ENCODE measurements at regions not wholly inside any gene's neighbourhood (a gene's known extent, or its start where the extent isn't known, plus 50 kb on each side); places are given as distances from the start of the nearest gene placed in this dataset.

DNA sequence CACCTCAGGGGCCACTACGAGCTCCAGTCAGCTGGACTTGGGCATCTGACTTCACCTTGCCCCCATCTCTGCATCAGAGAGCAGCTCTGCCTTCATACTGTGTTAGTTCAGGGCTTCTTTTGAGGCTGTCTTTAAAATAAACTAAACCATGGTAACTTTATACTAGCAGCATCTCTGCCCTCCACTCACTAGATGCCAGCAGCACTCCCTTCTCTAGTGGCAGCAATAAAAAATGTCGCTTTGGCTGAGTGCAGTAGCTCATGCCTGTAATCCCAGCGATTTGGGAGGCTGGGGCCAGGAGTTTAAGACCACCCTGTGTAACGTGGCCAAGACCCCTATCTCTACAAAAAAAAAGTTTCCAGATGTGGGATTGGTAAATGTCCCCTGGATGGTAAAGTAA lies 584.4 kb downstream of the INHBA start:
- no peak for DNase-seq

DNA sequence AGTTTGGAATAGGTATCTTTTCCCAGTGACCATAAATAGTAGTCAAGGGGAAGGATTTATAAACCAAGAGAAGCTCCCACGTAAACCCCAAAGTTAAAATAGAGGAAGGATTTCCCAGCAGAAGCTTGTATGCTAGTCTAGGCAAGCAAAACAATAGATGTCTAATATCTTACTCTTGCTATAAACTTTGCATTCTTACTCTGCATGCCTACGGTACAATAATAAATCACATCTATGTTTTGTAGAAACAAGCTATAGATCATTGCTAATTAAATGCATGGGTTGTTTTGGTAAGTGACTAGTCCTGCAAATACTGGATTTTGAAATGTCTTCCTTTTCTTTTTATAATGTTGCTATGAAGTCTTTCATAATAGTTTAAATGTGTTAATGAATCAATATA lies 585.5 kb downstream of the INHBA start:
- no peak for DNase-seq

DNA sequence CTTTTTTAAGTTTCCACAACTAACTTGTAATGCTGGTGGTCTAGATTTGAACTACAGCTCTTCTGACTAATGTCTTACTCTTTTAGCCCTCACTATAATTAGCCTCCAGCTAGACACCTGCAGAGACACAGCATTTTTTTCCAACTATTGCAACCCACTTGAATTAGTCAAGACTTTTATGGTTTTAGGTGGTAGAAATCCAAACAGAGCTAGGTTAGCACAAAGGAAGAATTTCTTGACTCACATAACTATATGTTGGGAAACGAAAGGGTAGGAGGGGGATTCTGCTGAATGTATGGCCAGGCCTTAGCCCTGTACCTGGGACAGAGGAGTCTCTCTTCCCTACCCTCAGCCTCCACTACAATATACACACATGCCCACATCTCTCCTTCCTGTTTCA lies 586.1 kb downstream of the INHBA start:
- DNase-seq = no peak

DNA sequence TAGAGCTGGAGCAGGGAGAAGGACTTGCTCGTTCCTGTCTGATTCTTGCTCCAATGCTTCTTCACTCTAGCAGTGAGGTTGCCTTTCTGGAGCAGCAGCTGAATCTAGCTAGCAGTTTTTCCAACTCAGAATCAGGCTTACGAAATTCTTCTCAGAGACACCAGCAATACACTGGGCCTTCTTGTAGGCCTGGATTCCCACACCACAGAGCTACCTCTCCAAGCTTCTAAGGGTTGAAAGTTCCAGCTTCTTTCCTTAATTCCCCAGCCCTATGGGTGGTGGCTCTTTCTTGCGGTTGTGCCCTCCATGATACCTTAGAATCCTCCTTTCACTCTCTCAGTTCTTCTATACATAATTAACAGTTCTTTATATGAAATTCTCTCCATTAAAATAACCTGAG lies 586.6 kb downstream of the INHBA start:
- no peak for DNase-seq

DNA sequence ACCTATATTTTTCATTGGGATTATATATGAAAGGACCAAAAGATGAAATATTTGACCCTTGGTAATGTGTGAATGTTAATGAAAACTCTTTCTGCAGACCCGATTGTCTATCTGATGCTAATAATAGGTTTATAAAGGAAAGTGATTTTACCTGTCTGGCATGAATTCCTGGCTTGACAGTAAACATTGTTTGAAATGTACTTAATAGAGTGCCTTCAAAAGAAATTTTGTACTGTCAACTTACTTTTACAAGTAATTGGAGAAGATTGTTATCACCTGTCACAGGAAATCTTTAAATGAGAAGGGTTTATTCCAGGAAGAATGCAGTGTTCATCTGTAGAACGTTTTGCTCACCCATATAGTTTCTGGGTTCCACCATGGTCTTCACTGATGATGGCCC lies 588.2 kb downstream of the INHBA start:
- no peak for DNase-seq

DNA sequence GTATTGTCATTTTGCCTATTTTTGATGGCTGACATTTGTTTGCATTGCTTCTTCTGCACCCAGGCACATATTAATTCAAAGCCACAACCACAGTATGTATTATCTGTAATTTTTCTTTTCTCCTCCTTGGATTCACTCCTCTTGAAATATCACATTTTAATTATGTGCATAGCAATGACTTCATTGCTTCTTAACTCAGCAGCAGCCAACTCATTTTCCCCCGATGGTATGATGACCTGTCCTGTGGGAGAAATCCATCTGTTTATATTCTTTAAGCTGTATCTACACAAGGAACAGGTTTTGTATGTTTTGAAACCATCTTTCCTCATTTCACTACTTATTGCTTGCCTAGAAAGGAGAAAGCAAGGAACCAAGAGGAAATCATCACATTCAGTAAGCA lies 588.8 kb downstream of the INHBA start:
- no peak for DNase-seq

DNA sequence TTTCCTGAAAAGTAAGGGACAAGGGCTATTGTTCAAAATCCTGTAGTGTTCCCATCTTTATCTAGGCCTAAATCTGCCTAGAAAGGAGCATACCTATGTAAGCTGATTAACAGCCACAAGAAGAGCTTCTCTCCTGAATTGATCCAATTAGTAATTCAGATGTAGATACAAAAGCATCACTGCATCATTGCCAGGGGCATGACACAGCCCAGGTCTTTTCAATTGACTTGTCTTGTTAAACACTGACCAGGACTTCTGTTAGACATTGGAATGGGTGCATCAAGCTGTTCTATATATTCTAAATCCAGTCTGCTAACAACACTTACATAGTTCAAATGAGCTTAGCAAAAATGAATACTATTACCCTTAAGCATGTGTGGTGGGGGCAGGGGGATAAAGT lies 589.2 kb downstream of the INHBA start:
- DNase-seq = no peak

DNA sequence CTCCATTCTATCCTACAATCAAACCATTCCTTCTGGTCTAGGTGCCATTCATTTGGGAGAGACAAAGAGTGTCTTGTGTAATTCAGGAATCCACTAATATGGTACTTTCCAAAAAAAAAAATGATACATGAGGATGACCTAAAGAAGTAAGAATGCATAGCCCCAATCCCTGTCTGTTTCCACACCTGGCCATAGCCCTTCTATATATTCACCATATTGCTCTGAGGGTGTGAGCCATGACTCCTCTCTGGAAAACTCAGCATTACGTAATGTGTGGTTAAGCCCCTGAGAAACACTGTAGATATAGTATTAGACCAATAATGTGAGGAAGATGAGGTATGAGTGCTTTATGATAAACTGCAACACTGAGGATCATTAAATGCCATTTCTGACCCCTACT lies 592.7 kb downstream of the INHBA start:
- no peak for DNase-seq

DNA sequence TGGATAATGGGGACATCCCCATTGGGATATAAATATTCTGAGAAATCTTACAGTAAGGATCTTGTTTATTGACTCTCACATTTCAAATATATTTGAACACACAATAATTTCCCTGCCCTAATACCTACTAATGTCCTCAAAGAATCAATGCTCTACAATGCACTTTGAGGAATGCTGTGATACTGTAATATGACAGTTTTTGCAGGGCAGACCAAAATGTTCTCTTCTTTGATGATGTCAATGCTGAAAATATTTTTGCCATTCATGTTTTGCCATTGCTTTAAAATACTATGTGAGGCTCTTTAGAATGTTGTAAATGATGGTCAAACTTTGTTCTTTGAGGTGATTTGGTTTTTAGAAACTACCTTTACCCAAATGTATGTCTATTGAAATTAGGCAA lies 594.1 kb downstream of the INHBA start:
- no peak for DNase-seq

DNA sequence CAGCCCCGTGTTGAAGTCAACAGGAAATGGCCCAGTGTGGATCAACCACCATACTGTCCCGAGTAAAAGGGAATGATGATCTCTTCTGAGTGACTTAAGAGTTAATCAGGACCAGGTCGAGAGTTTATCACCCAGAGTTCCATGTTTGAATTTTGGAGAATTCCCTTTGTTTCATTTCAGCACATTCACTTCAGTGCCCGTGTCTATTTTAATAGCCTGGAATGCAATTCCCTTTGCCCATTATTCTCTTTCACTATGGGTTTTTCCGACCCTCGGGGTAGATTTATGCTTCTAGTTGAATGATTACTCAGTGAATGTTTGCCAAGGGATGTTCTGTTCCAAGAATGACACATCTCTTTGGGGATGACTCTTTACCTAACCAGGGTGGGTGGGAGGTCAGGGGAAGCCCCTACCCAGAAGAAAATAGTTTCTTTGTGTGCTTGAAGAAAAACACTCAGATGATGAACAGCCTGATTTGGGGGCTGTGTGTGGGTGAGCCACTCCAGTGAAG lies 594.9 kb downstream of the INHBA start:
- DNase-seq = no peak

DNA sequence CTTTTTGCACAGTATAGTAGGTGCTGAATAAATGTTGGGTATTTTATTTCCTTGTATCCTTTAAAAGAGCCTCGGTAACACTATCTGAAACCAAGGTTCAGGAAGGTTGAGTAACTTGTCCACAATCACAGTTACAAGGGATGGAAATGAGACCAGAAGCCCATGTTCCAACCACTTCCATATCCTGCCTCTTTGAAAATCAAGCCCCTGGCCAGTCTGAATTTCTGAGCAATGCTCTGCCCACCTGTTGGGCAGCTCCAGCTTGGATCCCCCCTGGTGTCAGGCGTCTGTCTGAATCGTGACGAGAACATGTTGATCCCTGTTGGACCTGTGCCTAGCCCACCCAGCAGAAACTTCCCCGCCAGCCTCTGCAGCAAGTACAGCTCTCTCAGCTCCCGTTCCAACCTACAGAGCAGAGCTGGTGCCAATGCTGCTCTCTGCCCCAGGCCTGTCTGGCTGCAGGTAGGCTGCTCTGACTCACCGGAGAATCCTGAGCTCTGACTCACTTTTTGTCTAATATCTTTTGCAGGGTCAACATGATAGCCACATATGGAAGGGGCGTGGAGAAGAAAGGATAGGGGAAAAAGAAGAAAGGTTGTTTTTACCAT lies 595.5 kb downstream of the INHBA start:
- no peak for DNase-seq

DNA sequence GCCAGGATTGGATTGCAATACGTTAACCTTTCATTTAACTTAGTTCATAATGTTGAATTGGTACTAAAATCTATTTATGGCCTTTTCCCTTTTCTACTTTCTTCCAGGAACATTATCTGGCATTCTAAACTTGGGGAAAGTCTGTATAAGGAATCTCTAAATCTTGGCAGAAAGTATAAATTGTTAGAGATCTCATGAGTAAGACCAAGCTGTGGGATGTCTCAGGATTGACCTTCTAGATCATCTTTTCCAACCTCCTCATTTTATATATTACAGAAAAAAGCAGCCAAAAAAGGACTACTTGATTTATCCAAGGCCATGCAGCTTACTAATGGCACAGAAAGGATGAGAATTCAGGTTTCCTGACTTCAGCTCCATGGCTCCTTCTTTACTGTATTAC lies 598.3 kb downstream of the INHBA start:
- DNase-seq = no peak

DNA sequence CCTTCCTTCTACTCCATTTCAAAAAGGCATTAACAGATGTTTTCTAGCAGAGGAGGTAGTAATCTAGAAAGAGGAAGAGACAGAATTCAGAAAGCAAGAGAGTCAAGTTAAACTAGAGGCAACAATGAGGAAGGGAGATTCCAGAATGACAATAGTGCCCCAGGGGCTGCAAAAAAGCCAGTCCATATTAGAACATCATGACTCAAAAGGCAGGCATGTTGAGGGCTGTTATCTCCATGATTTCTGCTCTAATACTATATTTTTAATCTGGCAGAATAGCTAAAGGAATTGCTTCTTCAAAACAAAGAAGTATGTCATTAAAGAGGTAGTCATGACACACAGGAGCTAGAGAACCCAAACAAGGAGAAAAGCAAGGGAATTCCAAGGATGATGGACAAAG lies 599.6 kb downstream of the INHBA start:
- DNase-seq = no peak

DNA sequence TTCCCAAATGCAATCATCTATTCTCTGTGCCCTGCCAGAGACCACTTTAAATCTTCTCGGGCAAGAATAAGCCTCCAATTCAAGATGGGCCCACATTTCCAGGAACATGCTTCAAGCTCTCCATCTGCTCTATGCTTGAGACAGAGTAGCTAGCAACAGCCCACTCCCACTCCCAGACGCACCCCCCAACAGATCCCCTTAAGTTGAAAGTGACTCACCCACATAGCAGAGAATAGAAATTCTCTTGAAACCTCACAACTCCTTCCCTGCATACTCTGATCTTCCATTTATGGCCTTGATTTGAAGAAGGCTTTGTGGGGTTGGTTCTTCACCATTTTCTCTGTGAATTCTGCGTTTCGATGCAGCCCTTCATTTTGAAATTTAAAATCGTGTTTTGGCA lies 604.0 kb downstream of the INHBA start:
- DNase-seq = no peak

DNA sequence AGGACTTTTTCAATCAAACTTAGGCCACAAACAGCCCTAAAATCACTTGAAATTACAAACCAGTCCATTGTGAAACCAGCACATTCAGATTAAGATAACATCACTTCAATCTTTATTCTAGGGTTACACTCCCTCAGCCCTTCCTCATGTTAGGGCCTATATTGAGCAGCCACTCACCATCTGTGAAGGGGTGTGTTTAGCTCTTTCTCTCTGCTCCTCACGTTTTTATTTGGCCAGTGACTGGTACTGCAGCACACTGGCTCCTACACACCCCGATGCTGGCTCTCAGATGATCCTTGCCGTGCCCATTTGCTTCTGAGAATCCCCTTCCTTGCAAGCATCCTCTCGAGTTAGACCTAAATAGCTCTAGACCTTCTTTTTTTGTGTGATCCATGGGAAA lies 604.5 kb downstream of the INHBA start:
- no peak for DNase-seq

DNA sequence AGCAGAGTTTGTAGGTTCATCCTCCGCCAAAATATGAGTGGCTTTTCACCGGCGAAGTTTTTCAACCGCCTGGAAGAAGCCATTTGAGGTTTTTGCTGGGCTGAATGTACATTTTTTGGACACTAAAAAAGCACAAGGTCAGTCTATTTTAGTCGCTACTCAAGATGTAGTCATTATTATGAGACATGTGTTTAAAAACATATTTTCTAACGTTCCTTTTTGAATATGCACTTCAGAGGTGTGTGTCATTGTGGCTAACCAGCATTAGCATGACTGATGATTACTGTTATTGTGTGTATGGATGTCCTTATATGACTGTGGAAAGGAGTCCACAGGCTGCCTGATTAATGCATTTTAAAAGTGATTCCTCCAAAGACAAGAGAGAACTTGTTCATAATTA lies 605.4 kb downstream of the INHBA start:
- DNase-seq = no peak

DNA sequence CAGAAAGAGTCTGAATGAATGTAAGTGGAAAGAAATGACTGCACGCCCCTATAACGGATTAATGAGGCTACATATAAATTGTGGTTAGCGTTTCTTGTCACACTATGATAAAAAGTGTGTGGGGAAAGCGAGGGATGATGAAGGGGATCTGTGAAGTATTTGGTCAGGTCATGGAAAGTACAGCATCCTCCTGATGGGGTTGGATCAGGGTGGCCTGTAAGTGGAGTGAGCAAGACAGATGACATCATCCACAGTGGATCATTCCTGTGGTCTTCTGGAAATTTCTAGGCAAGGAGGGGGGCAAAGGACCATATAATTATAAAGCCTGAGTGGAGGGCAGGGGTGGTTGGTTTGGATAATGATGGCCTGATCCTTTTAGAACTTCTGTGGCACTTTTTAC lies 606.0 kb downstream of the INHBA start:
- no peak for DNase-seq

DNA sequence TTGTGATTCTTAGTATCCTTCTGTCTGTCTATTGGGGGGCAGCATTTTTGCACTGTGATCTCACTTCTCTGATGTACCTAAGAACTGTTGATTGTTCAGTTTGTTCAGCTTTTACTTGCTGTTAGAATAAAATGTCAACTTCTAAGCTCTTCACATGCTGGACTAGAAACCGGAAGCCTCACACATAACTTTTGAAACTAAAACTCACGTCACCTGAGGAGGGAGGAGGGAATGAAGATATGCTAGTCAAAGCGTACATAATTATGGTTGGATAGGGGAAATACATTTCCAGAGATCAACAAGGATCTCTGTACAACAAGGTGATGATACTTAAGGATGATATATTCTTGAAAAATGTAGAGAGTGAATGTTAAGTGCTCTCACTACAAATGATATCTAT lies 609.7 kb downstream of the INHBA start:
- DNase-seq = no peak

DNA sequence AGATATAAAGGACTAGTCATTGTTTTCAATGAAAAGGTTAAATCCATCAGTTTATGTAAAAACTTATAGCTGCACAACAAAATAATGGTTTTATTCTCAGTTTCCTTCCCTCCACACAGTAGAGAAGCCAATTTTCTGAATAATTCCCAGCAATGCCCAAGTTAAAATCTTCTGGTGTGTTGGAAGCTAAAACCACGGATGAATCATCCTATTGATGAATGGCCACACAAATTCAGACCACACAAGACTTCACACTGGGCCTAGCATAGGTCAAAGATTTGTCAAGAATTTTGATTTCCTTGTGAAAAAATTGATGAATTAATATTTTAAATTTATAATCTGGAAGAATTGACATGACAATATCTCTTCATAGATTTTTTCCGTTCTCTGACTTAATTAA lies 617.6 kb downstream of the INHBA start:
- no peak for DNase-seq

DNA sequence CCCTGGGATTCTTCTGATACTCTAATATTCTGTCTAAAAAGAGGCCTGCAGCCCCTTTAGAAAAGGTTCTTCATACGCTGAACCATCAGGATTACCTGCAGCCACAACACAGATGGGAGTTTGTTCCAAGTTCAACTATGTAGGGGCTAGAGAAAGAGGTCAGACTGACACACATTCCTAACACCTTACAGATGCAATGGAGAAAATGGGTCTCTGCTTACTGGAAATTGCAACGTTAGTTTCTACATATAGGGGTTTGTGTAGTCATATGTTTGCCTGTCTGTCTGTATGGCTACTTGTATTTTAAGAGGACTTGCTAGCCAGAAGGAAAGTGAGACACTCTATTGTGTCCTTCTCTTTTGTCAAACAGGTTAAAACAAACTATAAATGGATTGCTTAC lies 618.5 kb downstream of the INHBA start:
- DNase-seq = no peak

DNA sequence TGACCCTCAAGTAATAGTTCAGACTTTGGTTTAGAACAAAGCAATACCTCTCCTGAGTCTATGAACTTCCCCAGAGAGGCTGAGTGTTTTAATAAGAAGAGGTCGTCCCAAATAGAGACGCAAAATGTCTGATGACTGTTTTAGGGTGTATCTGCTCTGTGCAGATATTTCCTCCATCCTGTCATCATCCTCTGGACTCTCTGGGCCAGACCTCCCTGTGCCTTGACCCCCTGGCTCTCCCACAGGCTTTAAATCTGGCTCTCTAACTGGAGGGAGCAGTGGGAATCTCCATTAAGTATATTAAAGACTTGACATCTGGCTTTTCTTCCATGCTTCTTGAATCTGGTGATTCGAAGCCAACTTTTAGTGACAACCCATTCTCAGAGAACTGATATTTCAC lies 633.3 kb downstream of the INHBA start:
- DNase-seq = no peak

DNA sequence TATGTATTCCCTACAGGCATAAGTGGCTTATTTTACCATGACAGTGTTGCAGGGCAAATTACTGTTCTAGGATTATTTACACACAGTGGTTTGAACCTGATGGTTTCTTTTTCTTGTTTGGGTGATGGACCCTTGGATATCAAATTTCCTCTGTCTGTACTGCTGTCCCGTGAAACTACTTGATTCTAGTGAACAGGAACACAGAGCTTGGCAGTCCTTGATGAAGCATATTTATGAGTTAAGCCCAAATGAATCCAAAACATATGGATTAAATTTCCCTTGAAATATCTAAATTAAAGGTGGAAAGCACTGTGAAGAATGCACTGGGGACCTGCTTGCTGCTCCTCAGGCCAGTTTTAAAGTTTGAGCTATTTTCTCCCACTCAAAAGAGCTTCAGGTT lies 635.3 kb downstream of the INHBA start:
- DNase-seq = no peak

DNA sequence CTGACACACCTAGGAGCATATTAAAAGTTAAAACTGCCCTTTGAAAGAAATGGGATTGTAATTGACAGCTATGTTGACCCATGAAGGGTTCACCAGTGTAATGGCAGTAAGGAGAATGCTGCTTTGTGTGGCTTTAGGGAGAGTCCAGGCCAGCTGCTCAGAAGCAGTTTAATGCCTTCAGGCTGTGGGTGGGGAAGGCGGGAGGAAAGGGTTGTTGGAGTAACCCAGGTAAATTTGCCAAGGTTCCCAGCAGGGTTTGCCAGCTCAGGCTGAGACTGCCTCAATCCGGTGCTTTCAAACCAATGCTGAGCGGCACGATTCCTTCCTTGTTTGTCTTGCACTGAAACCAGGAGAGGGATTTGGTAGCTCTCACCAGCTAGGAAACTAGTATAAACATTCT lies 637.2 kb downstream of the INHBA start:
- peak; percentile 39 for DNase-seq

DNA sequence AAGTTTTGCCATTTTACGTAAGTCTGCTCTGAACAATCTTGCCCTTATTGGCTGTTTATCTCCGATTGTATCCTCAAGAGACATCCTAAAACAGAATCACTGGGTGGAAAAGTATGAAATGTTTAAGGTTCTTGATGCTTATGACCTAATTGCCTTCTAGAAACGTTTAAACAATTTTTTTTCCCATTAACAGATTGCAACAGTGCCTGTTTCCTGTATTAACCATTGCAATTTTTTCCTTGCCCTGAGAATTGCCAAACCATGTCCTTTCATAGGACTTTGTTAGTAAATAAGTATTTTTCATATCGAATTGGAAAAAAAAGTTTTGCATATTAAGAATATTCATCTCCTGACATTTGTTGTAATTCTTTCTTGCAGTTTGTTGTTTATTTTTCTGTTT lies 639.8 kb downstream of the INHBA start:
- DNase-seq = no peak

DNA sequence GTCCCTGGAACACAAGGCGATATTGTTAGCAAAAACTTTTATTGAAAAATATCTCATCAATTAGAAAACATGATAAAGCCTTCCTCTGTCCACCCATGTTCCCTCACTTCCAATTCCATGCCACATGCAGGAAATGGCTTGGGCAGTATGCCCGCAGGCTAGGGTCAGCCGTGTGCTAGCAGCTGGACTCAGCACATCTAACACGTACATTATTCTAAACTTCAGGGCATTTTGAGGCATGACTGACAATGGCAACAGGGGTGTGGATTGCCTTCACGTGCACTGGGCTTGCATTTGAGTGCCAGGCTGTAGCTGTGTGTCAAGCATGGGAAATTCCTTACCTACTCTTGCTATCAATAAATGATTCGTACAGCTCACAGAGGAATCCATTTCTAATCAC lies 642.1 kb downstream of the INHBA start:
- no peak for DNase-seq

DNA sequence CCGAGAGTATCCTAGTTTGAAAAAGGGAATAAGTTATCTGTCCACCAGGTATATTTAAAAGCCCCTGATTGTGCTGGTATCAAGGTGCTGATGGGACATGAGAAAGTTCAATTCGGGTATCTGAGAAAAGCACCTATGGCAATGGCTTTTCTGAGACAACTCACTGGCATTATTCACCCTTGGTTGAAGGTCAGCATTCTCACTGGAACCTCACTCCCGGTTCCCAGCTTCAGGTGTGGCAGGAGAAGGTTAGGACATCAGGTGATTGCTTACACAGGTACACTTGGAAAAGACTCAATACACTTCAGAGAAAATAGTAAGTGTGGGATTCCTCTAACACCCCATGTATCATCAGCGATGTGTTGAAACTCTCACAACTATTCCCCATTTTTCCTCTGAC lies 643.1 kb downstream of the INHBA start:
- no peak for DNase-seq
